Adipocyte (in vitro differentiated cells): ENCODE measurements at regions not wholly inside any gene's neighbourhood (a gene's known extent, or its start where the extent isn't known, plus 50 kb on each side); places are given as distances from the start of the nearest gene placed in this dataset.

Source experiments
- DNase-seq: peaks from one replicate; pipeline ENCODE4 v3.0.0-alpha.2; 2015; ENCODE audit warnings: low read depth
- H3K27me3 ChIP-seq: replicated peaks from 2 replicates; pipeline ENCODE4 v1.7.0; 2013; ENCODE audit warnings: mild to moderate bottlenecking, low read length, moderate library complexity; ENCODE audit not compliant: control insufficient read depth, insufficient read depth
- H3K36me3 ChIP-seq: 2 replicates; pipeline ENCODE4 v1.7.0; 2013; ENCODE audit warnings: low read length, mild to moderate bottlenecking, moderate library complexity; ENCODE audit not compliant: control insufficient read depth, insufficient read depth, severe bottlenecking
- H3K4me1 ChIP-seq: 2 replicates; pipeline ENCODE4 v1.7.0; 2013; ENCODE audit warnings: mild to moderate bottlenecking, low read length, moderate library complexity; ENCODE audit not compliant: control insufficient read depth, insufficient read depth
- H3K4me3 ChIP-seq: 2 replicates; pipeline ENCODE4 v1.7.0; 2013; ENCODE audit warnings: mild to moderate bottlenecking, low read length, moderate library complexity
- H3K9ac ChIP-seq: 2 replicates; pipeline ENCODE4 v1.7.0; 2013; ENCODE audit warnings: mild to moderate bottlenecking, low read length, moderate library complexity
- H3K9me3 ChIP-seq: 2 replicates; pipeline ENCODE4 v1.7.0; 2013; ENCODE audit warnings: mild to moderate bottlenecking, low read length, moderate library complexity; ENCODE audit not compliant: control insufficient read depth

GRCh38 chr10:56646329-56647111 lies 285.5 kb upstream of the ZWINT start:
- DNase-seq, result no peak
- Histone ChIP-seq H3K9ac (no peak overlapping the region), H3K27me3 (no peaks in the 10 kb centered on the region), H3K36me3 (no peaks in the 10 kb centered on the region), H3K9me3 (peaks cover 4% of the 10 kb centered on the region), H3K4me3 (no peak overlapping the region), H3K4me1 (no peaks in the 10 kb centered on the region)

- H3K4me3 ChIP-seq, result no peak overlapping the region
- no peaks in the 10 kb centered on the region for H3K4me1 ChIP-seq
- H3K27me3 ChIP-seq, result no peaks in the 10 kb centered on the region
- no peaks in the 10 kb centered on the region for H3K9me3 ChIP-seq
- H3K36me3 ChIP-seq, result no peaks in the 10 kb centered on the region
- no peak overlapping the region for H3K9ac ChIP-seq
- no peak for DNase-seq
Observed at GRCh38 chr10:56633876-56634452, 272.9 kb upstream of the ZWINT start.

- DNase-seq, result no peak
- no peak overlapping the region for H3K9ac ChIP-seq
- H3K9me3 ChIP-seq, result no peaks in the 10 kb centered on the region
- H3K4me3 ChIP-seq, result no peak overlapping the region
- H3K36me3 ChIP-seq, result no peaks in the 10 kb centered on the region
- no peaks in the 10 kb centered on the region for H3K27me3 ChIP-seq
- no peaks in the 10 kb centered on the region for H3K4me1 ChIP-seq
Observed at GRCh38 chr10:56632537-56632936, 271.5 kb upstream of the ZWINT start.

GRCh38 chr10:56624082-56624481 lies 263.0 kb upstream of the ZWINT start:
- Histone ChIP-seq H3K4me3 (no peak overlapping the region), H3K9me3 (no peaks in the 10 kb centered on the region), H3K36me3 (no peaks in the 10 kb centered on the region), H3K9ac (no peak overlapping the region), H3K4me1 (no peaks in the 10 kb centered on the region), H3K27me3 (no peaks in the 10 kb centered on the region)
- DNase-seq, result no peak

GRCh38 chr10:56623064-56623463 lies 262.0 kb upstream of the ZWINT start:
- no peaks in the 10 kb centered on the region for H3K27me3 ChIP-seq
- DNase-seq, result no peak
- no peaks in the 10 kb centered on the region for H3K4me1 ChIP-seq
- H3K36me3 ChIP-seq, result no peaks in the 10 kb centered on the region
- H3K9me3 ChIP-seq, result no peaks in the 10 kb centered on the region
- no peak overlapping the region for H3K9ac ChIP-seq
- no peak overlapping the region for H3K4me3 ChIP-seq

- Histone ChIP-seq H3K9me3 (no peaks in the 10 kb centered on the region), H3K27me3 (no peaks in the 10 kb centered on the region)
Observed at GRCh38 chr10:56622335-56622973, 261.4 kb upstream of the ZWINT start.

GRCh38 chr10:56606202-56606601 lies 245.1 kb upstream of the ZWINT start:
- Histone ChIP-seq H3K4me3 (no peak overlapping the region), H3K4me1 (no peaks in the 10 kb centered on the region), H3K9me3 (no peaks in the 10 kb centered on the region), H3K9ac (no peak overlapping the region), H3K27me3 (no peaks in the 10 kb centered on the region), H3K36me3 (no peaks in the 10 kb centered on the region)
- no peak for DNase-seq

More at GRCh38 chr10:56622335-56622973, 261.4 kb upstream of the ZWINT start:
- H3K9ac ChIP-seq, result no peak overlapping the region
- no peak for DNase-seq
- no peaks in the 10 kb centered on the region for H3K36me3 ChIP-seq
- no peaks in the 10 kb centered on the region for H3K4me1 ChIP-seq
- H3K4me3 ChIP-seq, result peak overlapping the region; percentile 51

GRCh38 chr10:56605051-56605450 lies 244.0 kb upstream of the ZWINT start:
- DNase-seq, result no peak
- H3K9me3 ChIP-seq, result no peaks in the 10 kb centered on the region
- H3K4me1 ChIP-seq, result no peaks in the 10 kb centered on the region
- no peaks in the 10 kb centered on the region for H3K36me3 ChIP-seq
- H3K9ac ChIP-seq, result no peak overlapping the region
- no peaks in the 10 kb centered on the region for H3K27me3 ChIP-seq
- no peak overlapping the region for H3K4me3 ChIP-seq

GRCh38 chr10:56604624-56605023 lies 243.6 kb upstream of the ZWINT start:
- DNase-seq, result no peak
- Histone ChIP-seq H3K36me3 (no peaks in the 10 kb centered on the region), H3K9ac (no peak overlapping the region), H3K4me3 (no peak overlapping the region), H3K9me3 (no peaks in the 10 kb centered on the region), H3K4me1 (no peaks in the 10 kb centered on the region), H3K27me3 (no peaks in the 10 kb centered on the region)

- H3K9ac ChIP-seq, result no peak overlapping the region
- no peaks in the 10 kb centered on the region for H3K27me3 ChIP-seq
- H3K9me3 ChIP-seq, result no peaks in the 10 kb centered on the region
- H3K4me1 ChIP-seq, result no peaks in the 10 kb centered on the region
- no peak overlapping the region for H3K4me3 ChIP-seq
- DNase-seq, result no peak
- H3K36me3 ChIP-seq, result no peaks in the 10 kb centered on the region
Observed at GRCh38 chr10:56599201-56599600, 238.1 kb upstream of the ZWINT start.

GRCh38 chr10:56596257-56596656 lies 235.2 kb upstream of the ZWINT start:
- Histone ChIP-seq H3K27me3 (no peaks in the 10 kb centered on the region), H3K9ac (no peak overlapping the region), H3K4me1 (no peaks in the 10 kb centered on the region), H3K9me3 (no peaks in the 10 kb centered on the region), H3K36me3 (no peaks in the 10 kb centered on the region), H3K4me3 (no peak overlapping the region)
- no peak for DNase-seq
